GM12872 (cell line): ENCODE measurements at regions not wholly inside any gene's neighbourhood (a gene's known extent, or its start where the extent isn't known, plus 50 kb on each side); places are given as distances from the start of the nearest gene placed in this dataset.

Experiments
- TF ChIP-seq, protein P1 (sequence below): IDR thresholded peaks from 3 replicates; pipeline ENCODE4 v1.5.1; 2011; ENCODE audit warnings: low read depth, mild to moderate bottlenecking, low read length, moderate library complexity; ENCODE audit not compliant: insufficient read depth

GRCh38 chr6:90648873-90649272 lies 62.0 kb upstream of the MAP3K7 start:
- TF ChIP-seq, protein P1, sequence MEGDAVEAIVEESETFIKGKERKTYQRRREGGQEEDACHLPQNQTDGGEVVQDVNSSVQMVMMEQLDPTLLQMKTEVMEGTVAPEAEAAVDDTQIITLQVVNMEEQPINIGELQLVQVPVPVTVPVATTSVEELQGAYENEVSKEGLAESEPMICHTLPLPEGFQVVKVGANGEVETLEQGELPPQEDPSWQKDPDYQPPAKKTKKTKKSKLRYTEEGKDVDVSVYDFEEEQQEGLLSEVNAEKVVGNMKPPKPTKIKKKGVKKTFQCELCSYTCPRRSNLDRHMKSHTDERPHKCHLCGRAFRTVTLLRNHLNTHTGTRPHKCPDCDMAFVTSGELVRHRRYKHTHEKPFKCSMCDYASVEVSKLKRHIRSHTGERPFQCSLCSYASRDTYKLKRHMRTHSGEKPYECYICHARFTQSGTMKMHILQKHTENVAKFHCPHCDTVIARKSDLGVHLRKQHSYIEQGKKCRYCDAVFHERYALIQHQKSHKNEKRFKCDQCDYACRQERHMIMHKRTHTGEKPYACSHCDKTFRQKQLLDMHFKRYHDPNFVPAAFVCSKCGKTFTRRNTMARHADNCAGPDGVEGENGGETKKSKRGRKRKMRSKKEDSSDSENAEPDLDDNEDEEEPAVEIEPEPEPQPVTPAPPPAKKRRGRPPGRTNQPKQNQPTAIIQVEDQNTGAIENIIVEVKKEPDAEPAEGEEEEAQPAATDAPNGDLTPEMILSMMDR, result no peak

GRCh38 chr6:90646940-90647339 lies 60.1 kb upstream of the MAP3K7 start:
- TF ChIP-seq, protein P1, result no peak

- TF ChIP-seq, protein P1, result no peak
Measured at GRCh38 chr6:90645634-90646033, 58.8 kb upstream of the MAP3K7 start.

- TF ChIP-seq, protein P1, result no peak
Measured at GRCh38 chr6:90644492-90644891, 57.6 kb upstream of the MAP3K7 start.

DNA sequence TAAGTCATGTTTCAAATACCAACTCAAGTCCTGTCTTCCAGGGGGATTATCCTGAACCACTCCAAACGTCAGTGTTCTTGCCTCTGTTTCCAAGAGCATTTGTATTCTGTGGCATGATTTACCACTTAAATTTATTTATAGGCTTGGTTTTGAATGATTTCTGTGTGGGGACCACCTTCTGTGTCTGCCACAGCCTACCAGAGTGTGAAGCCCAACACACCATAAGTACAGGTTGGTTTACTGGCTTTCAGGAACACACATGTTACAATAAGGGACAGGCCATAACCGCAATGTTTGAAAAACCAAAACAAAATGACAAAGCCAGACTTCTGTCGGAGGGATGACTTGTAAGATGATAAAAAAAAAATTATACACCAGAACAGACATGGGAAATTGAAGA lies 56.5 kb upstream of the MAP3K7 start:
- TF ChIP-seq, protein P1, result no peak

DNA sequence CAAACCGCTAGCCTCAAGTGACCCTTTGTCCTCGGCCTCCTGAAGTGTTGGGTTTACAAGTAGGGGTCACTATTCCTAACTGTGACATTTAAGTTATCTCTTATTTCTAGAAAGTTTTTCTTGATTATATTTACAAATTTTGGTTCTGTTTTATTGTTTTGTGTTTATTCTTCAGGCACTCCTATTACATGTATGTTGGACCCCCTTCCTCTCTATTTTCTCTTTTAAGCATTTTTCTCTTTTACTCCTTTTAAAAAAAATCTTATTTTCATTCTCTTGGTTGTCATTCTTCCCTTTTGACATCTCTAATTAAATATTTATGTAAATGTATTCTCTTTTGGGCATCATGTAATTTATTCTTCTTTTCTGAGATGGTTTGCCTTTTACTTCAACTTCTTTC lies 50.4 kb upstream of the MAP3K7 start:
- TF ChIP-seq, protein P1, result no peak
